ACHN (cell line): ENCODE measurements at regions not wholly inside any gene's neighbourhood (a gene's known extent, or its start where the extent isn't known, plus 50 kb on each side); places are given as distances from the start of the nearest gene placed in this dataset.
A peak's percentile ranks its signal among the peaks of the same experiment; 100 is the strongest.

Experiments used
- DNase-seq: peaks from one replicate; pipeline ENCODE4 v3.0.0-alpha.2; 2015
- in situ Hi-C: cut with HindIII; loops from 2 replicates; pipeline ENCODE4 v1.10.0; 2017; ENCODE audit warnings: low sequenced_read_pairs, low pct_ligation_motif_present, low pct_unique_long_range_greater_than_20kb

GRCh38 chr5:142425286-142426065 is 100.7 kb upstream of the SPRY4 start:
- no peak for DNase-seq
- in situ Hi-C loops, result no loop called here

GRCh38 chr5:142422429-142422828 is 97.6 kb upstream of the SPRY4 start:
- in situ Hi-C loops, result no loop called here
- DNase-seq, result peak; percentile 14

- in situ Hi-C loops, result no loop called here
Observed at GRCh38 chr5:142421621-142422397, 97.0 kb upstream of the SPRY4 start.

GRCh38 chr5:142421228-142421617 is 96.4 kb upstream of the SPRY4 start:
- in situ Hi-C loops, result no loop called here
- no peak for DNase-seq

More at GRCh38 chr5:142421621-142422397, 97.0 kb upstream of the SPRY4 start:
- DNase-seq, result no peak

- in situ Hi-C loops, result no loop called here
- DNase-seq, result no peak
Observed at GRCh38 chr5:142420561-142421227, 95.9 kb upstream of the SPRY4 start.

- no peak for DNase-seq
- in situ Hi-C loops, result no loop called here
Observed at GRCh38 chr5:142412581-142412980, 87.8 kb upstream of the SPRY4 start.

DNA sequence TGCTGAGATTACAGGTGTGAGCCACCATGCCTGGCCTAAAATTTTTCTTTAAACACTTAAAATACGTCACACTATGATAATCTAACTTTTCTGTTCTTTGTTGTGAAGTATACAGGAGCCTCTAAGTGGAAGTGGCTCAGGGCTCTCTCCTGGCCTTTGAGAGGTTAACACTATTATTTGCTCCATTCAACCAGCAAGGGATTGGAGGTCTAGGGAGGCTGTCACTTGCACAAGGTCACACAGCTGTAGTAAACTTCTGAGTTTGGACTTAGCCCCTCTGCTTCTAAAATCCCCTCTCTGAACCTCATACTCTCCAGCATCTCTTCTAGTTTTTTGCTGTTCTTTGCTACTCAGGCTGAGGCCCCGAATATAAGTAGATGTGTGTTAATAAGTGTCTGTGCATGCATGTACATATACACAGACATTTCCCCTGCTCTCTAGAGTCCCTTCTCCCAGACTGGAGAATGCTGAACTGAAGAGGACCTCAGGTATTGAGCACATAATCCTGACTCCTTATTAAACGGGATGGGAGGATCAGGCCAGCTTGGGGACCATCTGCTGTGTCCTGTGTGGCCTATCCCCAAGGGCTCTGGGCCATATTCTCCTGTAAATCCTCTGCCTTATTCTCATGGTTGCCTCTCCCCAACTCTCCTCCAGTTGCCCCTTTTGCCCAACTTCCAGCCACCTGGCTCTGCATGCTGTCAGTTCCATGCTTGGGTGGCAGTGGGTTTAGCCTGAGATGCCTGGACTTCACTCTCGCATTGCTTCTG is 87.0 kb upstream of the SPRY4 start:
- in situ Hi-C loops, result no loop called here
- no peak for DNase-seq

DNA sequence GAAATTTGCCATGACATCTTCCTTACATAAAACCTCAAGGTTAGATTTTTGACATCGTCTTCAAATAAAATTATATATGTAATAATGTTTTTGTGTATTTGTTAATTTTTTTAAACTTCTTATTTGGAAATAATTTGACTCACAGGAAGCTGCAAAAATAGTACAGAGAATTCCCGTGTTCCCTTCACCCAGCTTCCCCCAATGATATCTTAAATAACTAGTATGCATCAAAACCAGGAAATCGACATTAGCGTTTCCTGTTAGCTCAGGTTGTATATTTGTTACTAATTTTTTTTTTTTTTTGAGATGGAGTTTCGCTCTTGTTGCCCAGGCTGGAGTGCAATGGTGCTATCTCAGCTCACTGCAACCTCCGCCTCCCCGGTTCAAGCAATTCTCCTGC is 86.3 kb upstream of the SPRY4 start:
- DNase-seq, result no peak
- in situ Hi-C loops, result no loop called here

DNA sequence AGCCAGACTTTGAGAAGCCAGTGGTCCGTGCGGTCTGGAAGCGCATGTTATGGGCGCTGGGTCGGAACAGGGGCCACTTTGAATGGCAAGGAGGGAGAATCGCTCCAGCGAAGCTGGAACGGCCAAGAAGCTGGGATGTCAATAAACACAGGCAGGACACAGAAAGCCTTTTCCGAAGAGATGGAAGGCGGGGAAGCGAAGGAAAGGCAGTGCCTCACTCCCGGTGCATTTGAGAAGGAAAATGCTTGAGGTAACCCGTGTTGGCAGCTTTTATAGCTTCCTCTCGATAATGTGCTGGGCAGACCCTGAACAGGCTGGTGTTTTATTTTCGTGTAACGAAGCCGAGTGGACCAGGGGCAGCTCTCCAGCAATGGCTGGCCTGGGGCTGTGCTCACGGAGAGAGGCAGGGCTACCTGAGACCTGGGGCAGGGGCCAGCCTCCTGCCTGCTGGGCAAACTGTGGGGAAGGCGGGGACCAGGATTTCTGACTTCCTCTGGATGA is 84.2 kb upstream of the SPRY4 start:
- in situ Hi-C loops, result no loop called here
- no peak for DNase-seq

DNA sequence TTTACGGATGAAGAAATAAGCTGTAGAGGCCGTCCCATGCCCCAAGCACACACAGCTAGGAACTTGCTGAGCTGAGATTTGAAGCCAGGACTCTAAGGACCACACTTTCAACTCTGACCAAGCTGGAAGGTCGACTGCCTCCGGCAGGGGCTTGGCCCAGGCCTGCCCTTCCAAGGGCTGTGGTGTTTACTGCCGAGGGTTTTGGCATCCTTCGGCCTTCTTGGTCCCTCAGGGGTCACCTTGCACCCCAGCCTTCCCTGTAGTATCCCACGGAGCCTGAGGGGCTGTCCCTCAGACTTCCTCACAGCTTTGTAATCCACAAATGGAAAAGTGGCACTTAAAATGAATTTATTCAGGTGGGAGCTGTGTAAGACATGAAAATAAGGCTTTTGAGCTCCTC is 83.7 kb upstream of the SPRY4 start:
- in situ Hi-C loops, result no loop called here
- DNase-seq, result no peak

- in situ Hi-C loops, result no loop called here
Observed at GRCh38 chr5:142405814-142406395, 81.1 kb upstream of the SPRY4 start.

DNA sequence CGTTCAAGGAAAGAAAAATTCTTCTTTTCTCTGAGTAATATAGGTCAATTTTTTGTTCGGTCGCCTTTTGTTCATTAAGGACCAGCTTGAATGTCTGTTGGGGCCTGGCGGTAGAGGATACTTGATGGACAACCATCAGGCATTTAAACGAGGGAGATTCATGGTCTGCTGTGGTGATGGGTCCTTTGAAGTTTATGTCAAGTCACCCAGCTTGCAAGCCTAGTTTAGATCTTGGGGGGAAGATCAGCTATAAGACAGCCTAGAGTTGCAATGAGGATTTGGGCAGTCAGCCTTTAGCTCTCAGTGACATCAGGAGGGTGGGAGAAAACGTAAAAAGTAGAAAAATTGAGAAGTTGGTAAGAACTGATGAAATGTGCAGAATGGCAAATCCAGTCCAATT is 80.2 kb upstream of the SPRY4 start:
- in situ Hi-C loops, result no loop called here
- no peak for DNase-seq

More at GRCh38 chr5:142405814-142406395, 81.1 kb upstream of the SPRY4 start:
- no peak for DNase-seq

DNA sequence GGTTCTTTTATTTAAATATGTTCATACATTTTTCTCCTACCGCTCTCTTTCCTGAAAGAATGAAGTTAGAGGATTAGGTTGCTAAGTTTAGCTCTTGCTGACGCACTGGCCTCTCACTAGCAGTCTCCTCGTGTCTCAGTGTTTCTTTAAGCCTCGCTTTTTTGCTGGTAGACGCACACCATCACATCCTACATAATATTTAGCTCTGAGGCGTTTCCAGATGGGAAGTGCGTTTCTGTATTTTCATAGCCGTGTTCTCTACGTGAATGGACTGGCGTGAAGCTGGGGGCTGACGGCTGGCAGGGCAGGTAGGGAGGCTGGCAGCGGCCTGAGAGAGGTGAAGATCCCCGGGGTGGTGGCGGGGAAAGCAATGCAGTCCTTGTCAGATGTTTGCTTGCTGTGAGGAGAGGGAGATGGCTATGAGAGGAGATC is 79.2 kb upstream of the SPRY4 start:
- in situ Hi-C loops, result no loop called here

DNA sequence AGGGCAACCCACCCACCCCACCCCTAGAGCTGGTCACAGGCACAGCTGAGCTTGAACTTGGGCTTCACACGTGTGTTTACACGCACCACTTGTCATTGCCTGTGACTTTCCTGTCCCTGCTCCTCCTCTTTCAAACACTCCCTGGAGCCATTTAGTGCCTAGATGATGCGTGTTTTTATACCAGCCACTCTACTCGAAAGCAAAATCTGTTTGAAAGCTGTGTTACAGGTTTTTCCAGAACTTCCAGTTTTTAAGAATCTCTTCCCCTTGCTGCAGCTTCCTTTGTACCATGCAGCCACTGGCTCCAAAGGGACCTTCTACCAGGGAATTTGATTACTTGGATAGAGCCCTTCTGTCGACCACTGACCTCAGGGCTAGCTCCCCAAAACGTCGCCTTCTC is 78.8 kb upstream of the SPRY4 start:
- DNase-seq, result no peak
- in situ Hi-C loops, result no loop called here

More for the DNA sequence above, 79.2 kb upstream of the SPRY4 start:
- DNase-seq, result no peak

- DNase-seq, result no peak
- in situ Hi-C loops, result no loop called here
Observed at GRCh38 chr5:142402752-142403318, 78.0 kb upstream of the SPRY4 start.

- no peak for DNase-seq
- in situ Hi-C loops, result no loop called here
Observed at GRCh38 chr5:142400415-142400814, 75.6 kb upstream of the SPRY4 start.

DNA sequence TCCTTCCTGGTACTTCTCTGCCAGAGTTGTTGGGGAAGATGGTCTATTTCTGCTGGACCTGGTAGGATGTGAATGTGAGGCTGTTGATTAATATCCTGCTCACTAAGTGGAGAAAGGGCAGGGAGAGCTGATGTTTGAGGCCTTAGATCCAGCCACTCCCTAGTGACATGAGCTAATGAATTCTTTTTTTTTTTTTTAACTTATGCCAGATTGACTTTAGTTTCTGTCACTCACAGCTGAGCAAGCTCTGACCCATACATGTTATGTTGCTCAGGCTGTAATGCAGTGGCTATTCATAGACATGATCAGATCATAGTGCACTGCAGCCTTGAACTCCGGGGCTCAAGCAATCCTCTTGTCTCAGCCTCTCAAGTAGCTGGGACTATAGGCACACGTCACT is 75.1 kb upstream of the SPRY4 start:
- no peak for DNase-seq
- in situ Hi-C loops, result no loop called here

GRCh38 chr5:142398730-142399055 is 73.9 kb upstream of the SPRY4 start:
- in situ Hi-C loops, result no loop called here
- DNase-seq, result no peak
